NCI-H2107 treated with DMSO at 0.1 percent for 48 hours (cell line): ENCODE measurements at regions not wholly inside any gene's neighbourhood (a gene's known extent, or its start where the extent isn't known, plus 50 kb on each side); places are given as distances from the start of the nearest gene placed in this dataset.
"Not testable (repeated sequence)": the region's sequence is repeated elsewhere in the genome, so short reads cannot be mapped to it uniquely, and the experiment has no call there.

ENCODE experiments used
- DNase-seq: peaks from one replicate; lab custom pipeline; 2025; ENCODE audit not compliant: unreplicated experiment; lab: John Stamatoyannopoulos, UW

- DNase-seq: no peak
These were observed 505.4 kb downstream of the TMEM232 start for GRCh38 chr5:110221036-110221435.

- no peak for DNase-seq
These were observed 502.4 kb downstream of the TMEM232 start for GRCh38 chr5:110224050-110224449.

GRCh38 chr5:110225949-110226348, 500.5 kb downstream of the TMEM232 start:
- no peak for DNase-seq

- no peak for DNase-seq
These were observed 486.7 kb downstream of the TMEM232 start for GRCh38 chr5:110239786-110240185.

- DNase-seq: no peak
These were observed 483.5 kb downstream of the TMEM232 start for GRCh38 chr5:110242950-110243349.

- DNase-seq: no peak
These were observed 477.6 kb downstream of the TMEM232 start for GRCh38 chr5:110248921-110249320.

GRCh38 chr5:110250355-110250754, 476.1 kb downstream of the TMEM232 start:
- no peak for DNase-seq

- no peak for DNase-seq
These were observed 475.7 kb downstream of the TMEM232 start for GRCh38 chr5:110250755-110251154.

- DNase-seq: no peak
These were observed 475.1 kb downstream of the TMEM232 start for GRCh38 chr5:110251366-110251765.

GRCh38 chr5:110255194-110255593, 471.3 kb downstream of the TMEM232 start:
- DNase-seq: no peak

- DNase-seq: no peak
These were observed 470.2 kb downstream of the TMEM232 start for GRCh38 chr5:110256298-110256697.

GRCh38 chr5:110257971-110258370, 468.5 kb downstream of the TMEM232 start:
- DNase-seq: no peak

GRCh38 chr5:110258460-110259216, 467.8 kb downstream of the TMEM232 start:
- DNase-seq: peak; percentile 59

- DNase-seq: no peak
These were observed 463.7 kb downstream of the TMEM232 start for GRCh38 chr5:110262749-110263148.

GRCh38 chr5:110264661-110265060, 461.8 kb downstream of the TMEM232 start:
- no peak for DNase-seq

- no peak for DNase-seq
These were observed 461.3 kb downstream of the TMEM232 start for GRCh38 chr5:110265162-110265561.

GRCh38 chr5:110267714-110268113, 458.8 kb downstream of the TMEM232 start:
- no peak for DNase-seq

- no peak for DNase-seq
These were observed 458.2 kb downstream of the TMEM232 start for GRCh38 chr5:110268283-110268682.

GRCh38 chr5:110268985-110269384, 457.5 kb downstream of the TMEM232 start:
- no peak for DNase-seq

- DNase-seq: no peak
These were observed 456.9 kb downstream of the TMEM232 start for GRCh38 chr5:110269478-110270142.

GRCh38 chr5:110275878-110276277, 450.6 kb downstream of the TMEM232 start:
- no peak for DNase-seq

GRCh38 chr5:110278449-110278848, 448.0 kb downstream of the TMEM232 start:
- DNase-seq: not testable (repeated sequence)

- DNase-seq: not testable (repeated sequence)
These were observed 442.4 kb downstream of the TMEM232 start for GRCh38 chr5:110284121-110284520.
